ENCODE measurements at regions not wholly inside any gene's neighbourhood (a gene's known extent, or its start where the extent isn't known, plus 50 kb on each side); places are given as distances from the start of the nearest gene placed in this dataset.
A peak's percentile ranks its signal among the peaks of the same experiment; 100 is the strongest.

- no peak for DNase-seq (ENCODE audit: low spot score)
- intact Hi-C loops (cut with DNase I): no loop called here
Measured at GRCh38 chr6:134691180-134691579, 258.7 kb downstream of the ALDH8A1 start.

GRCh38 chr6:134690048-134690447 lies 259.9 kb downstream of the ALDH8A1 start:
- DNase-seq (ENCODE audit: low spot score): no peak

GRCh38 chr6:134689641-134690040 lies 260.3 kb downstream of the ALDH8A1 start:
- peak; percentile 80 for DNase-seq (ENCODE audit: low spot score)
- intact Hi-C loops (cut with DNase I): no loop called here

More at GRCh38 chr6:134690048-134690447, 259.9 kb downstream of the ALDH8A1 start:
- intact Hi-C loops (cut with DNase I): no loop called here

GRCh38 chr6:134689177-134689576 lies 260.7 kb downstream of the ALDH8A1 start:
- intact Hi-C loops (cut with DNase I): no loop called here
- DNase-seq (ENCODE audit: low spot score): no peak

- intact Hi-C loops (cut with DNase I): no loop called here
Measured at GRCh38 chr6:134686071-134686470, 263.8 kb downstream of the ALDH8A1 start.

GRCh38 chr6:134684423-134684795 lies 265.5 kb downstream of the ALDH8A1 start:
- no peak for DNase-seq (ENCODE audit: low spot score)
- intact Hi-C loops (cut with DNase I): no loop called here

More at GRCh38 chr6:134686071-134686470, 263.8 kb downstream of the ALDH8A1 start:
- no peak for DNase-seq (ENCODE audit: low spot score)

GRCh38 chr6:134683783-134684422 lies 266.0 kb downstream of the ALDH8A1 start:
- no peak for DNase-seq (ENCODE audit: low spot score)
- intact Hi-C loops (cut with DNase I): no loop called here

GRCh38 chr6:134680433-134680832 lies 269.5 kb downstream of the ALDH8A1 start:
- intact Hi-C loops (cut with DNase I): no loop called here

GRCh38 chr6:134680021-134680420 lies 269.9 kb downstream of the ALDH8A1 start:
- intact Hi-C loops (cut with DNase I): no loop called here
- no peak for DNase-seq (ENCODE audit: low spot score)

More at GRCh38 chr6:134680433-134680832, 269.5 kb downstream of the ALDH8A1 start:
- DNase-seq (ENCODE audit: low spot score): no peak

GRCh38 chr6:134678436-134678889 lies 271.4 kb downstream of the ALDH8A1 start:
- no peak for DNase-seq (ENCODE audit: low spot score)
- intact Hi-C loops (cut with DNase I): no loop called here

- DNase-seq (ENCODE audit: low spot score): no peak
- intact Hi-C loops (cut with DNase I): no loop called here
Measured at GRCh38 chr6:134676307-134677281, 273.3 kb downstream of the ALDH8A1 start.

GRCh38 chr6:134675110-134676054 lies 274.5 kb downstream of the ALDH8A1 start:
- intact Hi-C loops (cut with DNase I): no loop called here
- no peak for DNase-seq (ENCODE audit: low spot score)

- intact Hi-C loops (cut with DNase I): no loop called here
- DNase-seq (ENCODE audit: low spot score): no peak
Measured at GRCh38 chr6:134674562-134674961, 275.3 kb downstream of the ALDH8A1 start.

- no peak for DNase-seq (ENCODE audit: low spot score)
- intact Hi-C loops (cut with DNase I): no loop called here
Measured at GRCh38 chr6:134669485-134669884, 280.4 kb downstream of the ALDH8A1 start.

- intact Hi-C loops (cut with DNase I): no loop called here
- DNase-seq (ENCODE audit: low spot score): no peak
Measured at GRCh38 chr6:134667111-134667510, 282.8 kb downstream of the ALDH8A1 start.

GRCh38 chr6:134666125-134666524 lies 283.8 kb downstream of the ALDH8A1 start:
- intact Hi-C loops (cut with DNase I): no loop called here
- DNase-seq (ENCODE audit: low spot score): no peak

- no peak for DNase-seq (ENCODE audit: low spot score)
- intact Hi-C loops (cut with DNase I): no loop called here
Measured at GRCh38 chr6:134665029-134665723, 284.7 kb downstream of the ALDH8A1 start.

GRCh38 chr6:134663800-134664535 lies 285.9 kb downstream of the ALDH8A1 start:
- DNase-seq (ENCODE audit: low spot score): no peak
- intact Hi-C loops (cut with DNase I): no loop called here
